ENCODE measurements at regions not wholly inside any gene's neighbourhood (a gene's known extent, or its start where the extent isn't known, plus 50 kb on each side); places are given as distances from the start of the nearest gene placed in this dataset.

DNA sequence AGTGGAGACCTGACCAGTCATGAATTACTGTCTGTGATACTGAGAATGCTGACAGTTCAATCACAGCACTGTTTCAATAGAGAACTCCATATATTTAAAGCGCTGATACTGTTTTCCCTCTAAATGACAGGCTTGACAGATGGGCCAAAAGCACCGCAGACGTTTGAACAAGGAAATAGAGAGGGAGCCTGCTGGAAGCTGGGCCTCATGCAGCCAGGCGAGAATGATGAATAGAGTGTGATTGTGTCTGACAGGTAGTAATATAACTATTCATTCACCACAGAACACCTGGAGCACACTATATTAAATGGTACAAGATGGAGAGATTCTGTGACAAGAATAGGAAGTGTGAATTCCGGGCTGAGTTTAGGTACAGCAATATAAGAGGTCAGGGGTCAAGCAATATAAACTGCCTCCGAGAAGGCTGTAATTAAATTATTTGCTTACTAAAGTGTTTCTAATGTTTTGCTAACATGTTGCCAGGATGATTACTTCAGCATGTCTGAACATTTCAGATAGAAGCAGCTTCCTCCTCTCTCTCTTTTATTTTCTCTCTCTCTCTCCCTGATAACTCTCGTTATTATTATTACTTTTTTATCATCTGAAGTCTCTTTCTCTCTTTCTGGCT, 297.7 kb downstream of the CSNK1G3 start:
- in situ Hi-C loops (cut with MboI) (no loop called here), intact Hi-C loops (cut with micrococcal nuclease) (no loop called here)
- BruUV-seq (replicated peaks) = no TSS peak
- Histone ChIP-seq H3K4me1 (replicated peaks in 1 of 2; ENCODE audit: control insufficient read depth in 2 of 2, insufficient read depth in 2 of 2, low read length in 2 of 2) (no peaks in the 10 kb centered on the region), H2AFZ (ENCODE audit: low read depth, low read length) (no peak overlapping the region), H3K36me3 (ENCODE audit: control insufficient read depth, insufficient read depth, low read length) (no peaks in the 10 kb centered on the region), H3K27ac (ENCODE audit: extremely low read depth, low read depth, low read length) (no peak overlapping the region), H3K4me2 (ENCODE audit: insufficient read depth, low read length) (no peak overlapping the region), H3K27me3 (ENCODE audit: control insufficient read depth in 2 of 2, insufficient read depth in 2 of 2, low read length in 2 of 2) (no peaks in the 10 kb centered on the region), H3K4me3 (no peak overlapping the region), H3K79me2 (ENCODE audit: control insufficient read depth, insufficient read depth, low read length) (no peaks in the 10 kb centered on the region), H3K9me1 (ENCODE audit: control insufficient read depth, insufficient read depth, low read length) (no peaks in the 10 kb centered on the region), H3K9me3 (replicated peaks; ENCODE audit: control insufficient read depth, insufficient read depth, low read depth, low read length) (no peaks in the 10 kb centered on the region), H4K20me1 (replicated peaks; ENCODE audit: control insufficient read depth, insufficient read depth, low read length) (no peaks in the 10 kb centered on the region), H3K9ac (ENCODE audit: insufficient read depth in 1 of 2, low read depth in 2 of 2, low read length in 2 of 2) (no peak overlapping the region)
- WGBS (ENCODE audit: insufficient coverage, low coverage, missing lambda C conversion rate) = 1% methylated on average over 7 of the region's 7 CpGs
- no peak for ATAC-seq
- FAIRE-seq = no peak
- ChIA-PET CTCF (ENCODE audit: low intra/inter-chr PET ratio) (no interaction called here), POLR2A (no interaction called here)
- DNase-seq (ENCODE audit: extremely low read depth in 1 of 4, low spot score in 3 of 4) = no peak
- TF ChIP-seq, protein P1, sequence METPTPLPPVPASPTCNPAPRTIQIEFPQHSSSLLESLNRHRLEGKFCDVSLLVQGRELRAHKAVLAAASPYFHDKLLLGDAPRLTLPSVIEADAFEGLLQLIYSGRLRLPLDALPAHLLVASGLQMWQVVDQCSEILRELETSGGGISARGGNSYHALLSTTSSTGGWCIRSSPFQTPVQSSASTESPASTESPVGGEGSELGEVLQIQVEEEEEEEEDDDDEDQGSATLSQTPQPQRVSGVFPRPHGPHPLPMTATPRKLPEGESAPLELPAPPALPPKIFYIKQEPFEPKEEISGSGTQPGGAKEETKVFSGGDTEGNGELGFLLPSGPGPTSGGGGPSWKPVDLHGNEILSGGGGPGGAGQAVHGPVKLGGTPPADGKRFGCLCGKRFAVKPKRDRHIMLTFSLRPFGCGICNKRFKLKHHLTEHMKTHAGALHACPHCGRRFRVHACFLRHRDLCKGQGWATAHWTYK (CRISPR knock-in tag; IDR thresholded peaks at IDR 0.05) = no peak
- TF ChIP-seq, protein P2, sequence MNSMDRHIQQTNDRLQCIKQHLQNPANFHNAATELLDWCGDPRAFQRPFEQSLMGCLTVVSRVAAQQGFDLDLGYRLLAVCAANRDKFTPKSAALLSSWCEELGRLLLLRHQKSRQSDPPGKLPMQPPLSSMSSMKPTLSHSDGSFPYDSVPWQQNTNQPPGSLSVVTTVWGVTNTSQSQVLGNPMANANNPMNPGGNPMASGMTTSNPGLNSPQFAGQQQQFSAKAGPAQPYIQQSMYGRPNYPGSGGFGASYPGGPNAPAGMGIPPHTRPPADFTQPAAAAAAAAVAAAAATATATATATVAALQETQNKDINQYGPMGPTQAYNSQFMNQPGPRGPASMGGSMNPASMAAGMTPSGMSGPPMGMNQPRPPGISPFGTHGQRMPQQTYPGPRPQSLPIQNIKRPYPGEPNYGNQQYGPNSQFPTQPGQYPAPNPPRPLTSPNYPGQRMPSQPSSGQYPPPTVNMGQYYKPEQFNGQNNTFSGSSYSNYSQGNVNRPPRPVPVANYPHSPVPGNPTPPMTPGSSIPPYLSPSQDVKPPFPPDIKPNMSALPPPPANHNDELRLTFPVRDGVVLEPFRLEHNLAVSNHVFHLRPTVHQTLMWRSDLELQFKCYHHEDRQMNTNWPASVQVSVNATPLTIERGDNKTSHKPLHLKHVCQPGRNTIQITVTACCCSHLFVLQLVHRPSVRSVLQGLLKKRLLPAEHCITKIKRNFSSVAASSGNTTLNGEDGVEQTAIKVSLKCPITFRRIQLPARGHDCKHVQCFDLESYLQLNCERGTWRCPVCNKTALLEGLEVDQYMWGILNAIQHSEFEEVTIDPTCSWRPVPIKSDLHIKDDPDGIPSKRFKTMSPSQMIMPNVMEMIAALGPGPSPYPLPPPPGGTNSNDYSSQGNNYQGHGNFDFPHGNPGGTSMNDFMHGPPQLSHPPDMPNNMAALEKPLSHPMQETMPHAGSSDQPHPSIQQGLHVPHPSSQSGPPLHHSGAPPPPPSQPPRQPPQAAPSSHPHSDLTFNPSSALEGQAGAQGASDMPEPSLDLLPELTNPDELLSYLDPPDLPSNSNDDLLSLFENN (IDR thresholded peaks at IDR 0.05; ENCODE audit: low read depth in 2 of 2, low read length in 2 of 2) = no peak
- TF ChIP-seq ZFP36 (IDR thresholded peaks at IDR 0.05; ENCODE audit: low read depth, low read length, partially characterized antibody) = no peak
- TF ChIP-seq JUND (IDR thresholded peaks at IDR 0.05; ENCODE audit: borderline replicate concordance, low read depth, low read length) = no peak
- TF ChIP-seq JUND (tag; IDR thresholded peaks at IDR 0.05; ENCODE audit: borderline replicate concordance, low read depth, low read length) = no peak
- no peak for TF ChIP-seq ZNF512 (tag; IDR thresholded peaks at IDR 0.05)
- no peak for TF ChIP-seq SMC3 (conservative IDR thresholded peaks at IDR 0.05; ENCODE audit: insufficient read depth, low read depth, low read length)
- no peak for TF ChIP-seq ZNF764 (CRISPR knock-in tag; IDR thresholded peaks at IDR 0.05; ENCODE audit: low read depth)

Measured in K562 (cell line).